GM19023 (cell line): ENCODE measurements at regions not wholly inside any gene's neighbourhood (a gene's known extent, or its start where the extent isn't known, plus 50 kb on each side); places are given as distances from the start of the nearest gene placed in this dataset.
A peak's percentile ranks its signal among the peaks of the same experiment; 100 is the strongest.
"Not testable (repeated sequence)": the region's sequence is repeated elsewhere in the genome, so short reads cannot be mapped to it uniquely, and the experiment has no call there.

Experiments
- ATAC-seq: cut with Tn5 transposase; IDR thresholded peaks from one replicate; pipeline ENCODE4 v1.9.1; 2021; ENCODE audit warnings: mild to moderate bottlenecking, moderate library complexity; ENCODE audit not compliant: unreplicated experiment

- ATAC-seq: not testable (repeated sequence)
Observed at GRCh38 chr12:9543341-9543740, 64.4 kb downstream of the KLRB1 start.

DNA sequence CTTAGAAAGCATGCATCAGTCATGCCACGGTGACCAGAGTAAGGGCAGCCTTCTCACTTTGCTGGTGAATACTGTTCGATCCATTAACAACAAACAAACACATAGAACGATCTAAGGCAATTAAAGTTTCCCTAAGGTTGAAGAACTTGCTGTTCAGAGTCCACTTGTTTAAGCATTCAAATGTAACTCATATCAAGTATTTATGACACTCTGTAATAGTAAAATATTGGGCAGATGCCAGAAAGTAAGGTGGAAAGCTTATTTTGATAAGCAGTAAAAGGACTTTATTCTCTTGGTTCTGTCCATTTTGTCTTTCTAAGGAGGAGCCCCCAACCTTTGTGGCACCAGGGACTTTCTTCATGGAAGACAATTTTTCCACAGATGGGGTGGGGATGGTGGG, 64.9 kb downstream of the KLRB1 start:
- ATAC-seq: not testable (repeated sequence)

DNA sequence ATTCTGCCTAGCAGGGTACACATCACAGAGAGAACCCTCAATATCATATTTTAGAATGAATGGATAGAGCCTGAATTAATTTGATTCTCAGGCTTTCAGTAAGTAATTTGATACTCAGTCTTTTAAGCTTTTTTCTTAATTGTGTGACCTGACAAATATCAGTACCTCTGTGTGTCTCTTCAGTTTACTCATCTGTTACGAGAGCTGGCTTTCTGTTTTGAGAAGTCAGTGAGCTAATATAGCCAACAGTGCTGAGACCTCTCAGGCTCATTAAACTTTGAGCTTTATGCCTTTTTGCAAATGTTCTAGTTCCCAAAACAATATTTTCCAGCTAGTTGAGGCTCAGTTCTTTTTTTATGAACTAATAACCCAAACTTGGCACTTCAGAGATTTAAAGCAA, 91.8 kb downstream of the KLRB1 start:
- ATAC-seq: not testable (repeated sequence)

DNA sequence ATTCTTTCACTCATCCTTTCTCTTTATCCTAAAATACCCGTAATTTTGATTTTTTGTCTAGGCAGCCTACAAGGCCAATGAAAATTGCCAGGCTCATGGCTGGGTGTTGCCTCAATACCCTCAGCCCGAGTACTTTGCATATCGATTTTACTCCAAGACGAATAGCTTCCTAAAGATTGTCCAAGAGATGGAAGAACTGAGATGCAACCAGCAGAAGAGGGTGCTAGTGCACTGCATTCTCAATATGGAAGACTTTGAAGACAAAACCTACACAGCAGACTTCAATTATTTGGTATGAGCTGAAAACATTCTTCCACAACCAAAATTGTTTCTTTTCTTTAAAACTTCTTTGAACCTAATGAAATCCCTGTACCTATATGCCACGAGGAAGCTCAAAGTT, 95.0 kb downstream of the KLRB1 start:
- ATAC-seq: not testable (repeated sequence)

DNA sequence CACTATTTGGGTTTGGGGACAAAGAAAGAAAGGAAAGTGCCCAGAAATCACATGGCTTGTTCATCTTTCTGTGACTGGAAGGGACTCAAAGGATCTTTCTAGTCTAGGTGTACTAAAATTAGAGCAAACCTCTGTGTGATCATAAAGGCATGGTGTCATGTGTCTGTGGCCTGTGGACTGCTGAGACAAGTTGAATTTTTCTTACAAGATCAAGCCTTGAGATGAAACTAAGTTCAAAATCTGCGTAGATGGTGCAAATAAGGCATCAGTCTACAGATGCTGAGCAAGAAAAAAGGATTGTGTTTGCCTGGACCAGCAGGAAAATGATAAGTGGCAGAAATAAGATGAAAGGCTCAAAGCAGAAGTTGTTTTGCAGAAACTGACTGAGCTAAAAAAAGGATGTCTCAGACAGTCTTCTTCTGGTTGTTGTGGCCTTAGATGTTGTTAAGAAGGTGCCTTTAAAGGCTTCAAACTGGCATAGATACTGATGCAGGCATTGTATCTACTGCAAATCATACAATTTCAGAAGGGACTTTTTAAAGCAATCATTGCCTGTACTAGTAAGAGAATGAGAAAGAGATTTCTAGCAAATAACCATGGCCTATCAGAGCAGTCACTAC, 97.2 kb downstream of the KLRB1 start:
- ATAC-seq: not testable (repeated sequence)

- no peak for ATAC-seq
Observed at GRCh38 chr12:9509464-9510161, 98.1 kb downstream of the KLRB1 start.

DNA sequence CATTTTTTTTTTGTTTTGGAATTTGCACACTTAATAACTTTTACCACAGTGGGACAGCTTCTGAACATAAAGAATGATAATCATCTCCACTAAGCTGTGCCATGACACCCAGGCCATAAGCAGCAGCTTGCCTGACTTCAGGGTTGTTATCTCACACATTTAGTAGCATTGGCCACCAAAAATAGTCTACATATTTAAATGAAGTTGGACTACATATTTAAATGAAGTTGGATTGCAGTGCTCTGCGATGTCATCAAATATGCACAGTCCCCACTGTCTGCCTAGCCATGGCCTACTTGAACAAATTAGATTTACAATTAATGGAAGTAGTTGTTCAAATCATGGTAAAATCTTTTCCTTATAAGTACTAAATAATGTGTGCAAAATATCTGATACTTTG, 101.0 kb downstream of the KLRB1 start:
- no peak for ATAC-seq

- not testable (repeated sequence) for ATAC-seq
Observed at GRCh38 chr12:9503384-9503783, 104.3 kb downstream of the KLRB1 start.

DNA sequence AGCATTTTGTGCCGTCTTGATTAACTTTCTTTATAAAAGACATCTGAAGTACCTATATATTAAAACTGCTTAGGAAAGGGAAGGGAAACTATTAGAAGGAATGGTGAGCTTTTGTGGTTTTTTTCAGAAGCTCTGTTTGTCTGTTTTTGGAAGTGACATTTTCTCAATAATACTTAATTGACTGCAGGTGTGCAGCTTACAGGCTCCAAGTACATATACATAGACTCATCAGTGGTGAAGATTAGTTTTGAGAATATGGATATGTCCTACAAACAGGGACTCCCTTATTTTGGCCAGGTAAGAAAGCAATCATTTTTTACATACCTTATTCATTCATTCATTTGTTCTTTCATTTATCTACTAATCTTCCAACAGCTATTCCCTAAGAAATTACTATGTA, 104.9 kb downstream of the KLRB1 start:
- not testable (repeated sequence) for ATAC-seq

GRCh38 chr12:9493325-9493724, 114.4 kb downstream of the KLRB1 start:
- not testable (repeated sequence) for ATAC-seq

- not testable (repeated sequence) for ATAC-seq
Observed at GRCh38 chr12:9481289-9481688, 126.4 kb downstream of the KLRB1 start.

GRCh38 chr12:9474197-9474596, 133.5 kb downstream of the KLRB1 start:
- not testable (repeated sequence) for ATAC-seq

- not testable (repeated sequence) for ATAC-seq
Observed at GRCh38 chr12:9473638-9474037, 134.1 kb downstream of the KLRB1 start.

GRCh38 chr12:9471501-9471900, 136.2 kb downstream of the KLRB1 start:
- not testable (repeated sequence) for ATAC-seq

GRCh38 chr12:9470367-9470766, 137.3 kb downstream of the KLRB1 start:
- peak; percentile 60 for ATAC-seq

DNA sequence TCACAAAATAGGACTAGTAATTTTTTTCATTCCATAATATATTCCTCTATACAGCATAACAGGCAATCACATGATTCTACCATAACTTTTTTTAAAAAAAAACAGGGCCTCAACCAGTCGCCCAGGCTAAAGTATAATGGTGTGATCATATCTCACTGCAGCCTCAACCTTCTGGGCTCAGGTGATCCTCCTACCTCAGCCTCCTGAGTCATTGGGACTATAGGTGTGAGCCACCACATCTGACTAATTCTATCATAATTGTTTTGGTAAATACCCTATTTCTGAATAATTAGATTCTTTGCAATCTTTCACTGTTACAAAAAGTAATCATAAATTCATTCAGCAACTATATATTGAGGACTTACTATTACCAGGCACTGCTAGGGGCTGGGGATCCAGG, 137.8 kb downstream of the KLRB1 start:
- peak; percentile 34 for ATAC-seq

- not testable (repeated sequence) for ATAC-seq
Observed at GRCh38 chr12:9469463-9469862, 138.3 kb downstream of the KLRB1 start.

GRCh38 chr12:9468998-9469397, 138.7 kb downstream of the KLRB1 start:
- ATAC-seq: not testable (repeated sequence)

DNA sequence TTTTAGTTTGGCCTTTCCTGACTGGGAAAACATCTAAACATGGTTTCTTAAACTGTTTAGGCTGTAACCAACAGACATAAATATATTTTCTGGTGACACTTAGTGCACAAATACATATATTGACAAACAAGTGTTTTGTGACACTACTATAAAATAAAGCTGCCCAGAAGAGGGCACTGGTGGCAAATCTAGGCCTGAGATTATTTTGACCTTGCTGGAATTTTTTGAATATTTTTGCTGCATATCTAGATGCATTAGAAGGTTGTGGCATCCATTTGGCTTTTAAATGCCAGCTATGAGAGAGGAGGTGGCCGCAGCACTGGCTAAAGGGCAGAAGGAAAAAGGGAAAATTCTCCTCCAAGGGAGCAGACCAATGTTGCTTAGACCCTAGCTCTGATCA, 139.6 kb downstream of the KLRB1 start:
- not testable (repeated sequence) for ATAC-seq

GRCh38 chr12:9464408-9464807, 143.3 kb downstream of the KLRB1 start:
- no peak for ATAC-seq

DNA sequence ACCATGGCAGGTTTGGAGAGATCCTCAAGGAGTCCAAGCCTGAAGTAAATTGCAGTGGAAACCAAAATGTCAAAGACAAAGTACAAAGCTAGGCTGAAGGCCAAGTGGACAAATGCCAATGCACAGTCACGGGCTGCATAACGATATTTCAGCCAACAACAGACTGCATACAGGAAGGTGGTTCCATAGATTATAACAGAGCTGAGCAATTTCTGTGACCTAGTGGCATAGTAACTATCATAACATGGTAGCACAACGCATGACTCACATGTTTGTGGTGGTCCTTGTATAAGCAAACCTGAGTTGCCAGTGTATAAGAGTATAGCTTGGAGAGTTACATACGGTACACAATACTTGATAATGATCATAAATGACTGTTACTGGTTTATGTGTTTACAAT, 152.2 kb downstream of the KLRB1 start:
- ATAC-seq: not testable (repeated sequence)

- not testable (repeated sequence) for ATAC-seq
Observed at GRCh38 chr12:9454021-9454420, 153.7 kb downstream of the KLRB1 start.
